ENCODE measurements at regions not wholly inside any gene's neighbourhood (a gene's known extent, or its start where the extent isn't known, plus 50 kb on each side); places are given as distances from the start of the nearest gene placed in this dataset.
"Not testable (repeated sequence)": the region's sequence is repeated elsewhere in the genome, so short reads cannot be mapped to it uniquely, and the experiment has no call there.

DNA sequence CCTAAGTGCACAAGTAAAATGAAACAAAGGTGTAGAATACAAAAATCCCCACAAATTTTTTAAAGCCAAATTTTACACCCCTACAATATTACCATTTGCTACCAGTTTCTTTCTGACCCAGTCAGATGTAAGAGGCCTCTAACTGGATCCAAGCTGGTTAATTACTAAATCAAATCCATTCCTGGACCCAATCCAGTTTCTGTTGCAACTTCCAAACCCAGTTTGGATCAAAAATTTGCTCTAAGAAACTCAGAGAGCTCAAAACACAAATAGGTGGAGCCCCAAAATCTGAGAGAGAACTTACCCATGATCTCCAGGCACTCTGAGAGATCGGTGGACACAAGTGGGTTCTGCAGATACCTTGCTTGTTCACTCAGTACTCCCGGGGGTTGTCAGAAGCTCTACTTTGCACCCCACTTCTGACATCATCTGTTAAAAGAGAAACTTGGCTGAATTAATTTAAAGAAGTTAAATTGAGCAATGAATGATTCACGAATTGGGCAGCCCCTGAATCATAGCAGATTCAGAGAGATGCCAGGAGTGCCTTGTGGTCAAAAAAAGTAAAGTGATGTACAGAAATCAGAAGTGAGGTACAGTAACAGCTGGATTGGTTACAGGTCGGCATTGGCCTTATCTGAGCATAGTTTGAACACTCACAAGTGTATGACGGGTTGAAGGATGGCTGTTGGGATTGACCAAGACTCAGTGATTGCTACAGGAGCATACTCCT, 448.0 kb downstream of the KCNT2 start:
- no peak for DNase-seq

DNA sequence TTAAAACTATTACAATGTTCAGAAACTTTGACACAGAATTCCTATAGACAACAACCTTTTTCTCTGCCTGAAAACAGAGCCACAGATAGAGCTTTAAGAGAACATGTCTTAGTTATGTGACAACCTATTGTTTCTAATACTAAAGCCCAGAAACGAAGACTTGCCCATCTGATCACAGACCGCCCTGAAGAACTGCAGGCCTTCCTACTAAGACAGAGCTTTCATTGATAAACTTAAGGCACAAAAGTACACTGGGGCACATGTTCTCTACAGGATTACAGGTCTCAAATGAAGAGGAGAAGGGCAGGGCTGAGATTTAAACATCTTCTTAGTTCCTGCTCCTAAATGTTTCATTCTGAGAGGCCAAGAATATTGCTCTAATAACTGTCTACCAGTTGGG, 452.7 kb downstream of the KCNT2 start:
- no peak for DNase-seq

DNA sequence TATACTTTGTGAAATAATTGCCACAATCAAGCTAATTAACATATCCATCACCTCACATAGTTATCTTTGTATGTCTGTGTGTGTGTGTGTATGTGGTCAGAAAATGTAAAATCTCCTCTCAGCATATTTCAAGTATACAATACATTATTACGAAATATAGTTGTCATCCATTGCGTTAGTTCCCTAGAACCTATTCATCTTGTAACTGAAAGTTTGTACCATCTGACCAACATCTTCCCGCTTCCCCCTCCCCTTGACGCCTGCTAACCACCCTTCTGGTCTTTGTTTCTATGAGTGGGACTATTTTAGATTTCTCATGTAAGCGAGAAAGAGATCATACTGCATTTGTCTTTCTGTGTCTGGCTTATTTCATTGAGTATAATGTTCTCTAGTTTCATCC, 455.3 kb downstream of the KCNT2 start:
- DNase-seq, result no peak

DNA sequence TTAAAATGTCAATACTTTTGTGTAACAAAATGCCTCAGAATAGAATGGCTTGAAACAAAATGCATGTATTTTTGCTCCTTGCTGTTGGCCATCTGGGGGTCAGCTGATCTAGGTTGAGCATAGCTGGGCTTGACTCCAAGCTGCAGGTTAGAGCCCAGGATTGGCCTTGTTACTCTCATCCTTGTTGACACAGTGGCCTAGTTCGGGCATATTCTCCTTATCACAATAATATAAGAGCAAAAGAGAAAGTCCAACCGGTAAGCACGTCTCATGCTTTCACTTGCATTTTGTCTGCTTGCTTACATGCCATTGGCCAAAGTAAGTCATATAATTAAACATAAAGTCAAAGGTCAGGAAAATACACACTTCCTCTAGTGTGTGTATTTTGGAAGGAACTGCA, 456.2 kb downstream of the KCNT2 start:
- no peak for DNase-seq

DNA sequence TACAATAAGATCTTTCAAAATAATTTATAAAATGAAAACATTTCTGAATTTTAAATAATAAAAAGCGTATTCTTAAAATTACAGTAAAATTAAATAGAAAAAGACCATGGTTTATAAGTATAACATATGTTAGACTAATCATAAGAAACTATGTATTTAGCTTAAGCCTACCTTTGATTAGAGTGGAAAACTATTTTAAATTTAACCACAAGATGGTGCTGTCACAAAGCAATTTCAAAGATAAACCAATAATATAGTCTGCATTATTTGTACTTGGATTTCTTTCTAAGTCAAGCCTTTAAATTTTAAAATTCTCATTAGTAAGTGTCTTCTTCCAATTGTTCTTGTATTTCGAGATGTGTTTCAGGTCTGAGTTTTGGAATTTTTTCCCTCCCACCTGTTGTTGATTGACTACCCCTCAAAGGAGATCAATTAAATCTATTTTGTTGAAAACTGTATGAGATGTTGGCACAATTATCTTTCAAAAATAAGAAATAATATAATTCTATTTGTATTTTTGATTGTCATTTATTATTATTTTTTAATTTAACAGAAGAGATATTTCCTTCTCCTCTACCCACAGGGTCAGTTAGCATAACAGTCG, 459.8 kb downstream of the KCNT2 start:
- peak; percentile 59 for DNase-seq

DNA sequence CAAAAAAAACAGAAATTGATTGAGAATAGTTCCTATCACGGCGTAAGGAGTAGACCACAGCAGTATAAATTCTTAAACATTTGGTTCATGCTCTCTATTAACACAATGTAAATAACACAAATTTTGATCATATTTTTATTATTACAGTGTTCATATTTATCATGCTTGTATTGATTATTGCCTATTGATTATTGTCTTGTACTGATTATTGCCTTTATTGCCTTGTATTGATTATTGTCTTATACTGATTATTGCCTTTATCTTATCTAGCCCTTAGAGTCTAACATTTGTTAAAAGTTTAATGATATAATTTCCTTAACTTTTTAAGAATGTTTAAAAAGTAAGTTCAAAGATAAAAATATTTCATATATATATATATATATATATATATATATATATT, 460.7 kb downstream of the KCNT2 start:
- no peak for DNase-seq

DNA sequence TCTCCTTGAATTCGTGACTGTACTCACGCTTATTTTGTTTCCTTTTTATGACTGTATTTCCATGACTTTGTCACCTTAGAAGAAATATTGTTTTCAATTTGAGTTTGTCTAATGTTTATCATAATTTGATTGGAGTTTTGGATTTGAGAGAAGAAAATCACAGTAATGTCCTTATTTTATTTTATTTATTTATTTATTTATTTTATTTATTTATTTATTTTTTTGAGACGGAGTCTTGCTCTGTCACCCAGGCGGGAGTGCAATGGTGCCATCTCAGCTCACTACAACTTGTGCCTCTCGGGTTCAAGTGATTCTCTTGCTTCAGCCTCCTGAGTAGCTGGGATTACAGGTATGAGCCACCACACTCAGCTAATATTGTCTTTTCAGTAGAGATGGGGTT, 463.1 kb downstream of the KCNT2 start:
- DNase-seq, result not testable (repeated sequence)

DNA sequence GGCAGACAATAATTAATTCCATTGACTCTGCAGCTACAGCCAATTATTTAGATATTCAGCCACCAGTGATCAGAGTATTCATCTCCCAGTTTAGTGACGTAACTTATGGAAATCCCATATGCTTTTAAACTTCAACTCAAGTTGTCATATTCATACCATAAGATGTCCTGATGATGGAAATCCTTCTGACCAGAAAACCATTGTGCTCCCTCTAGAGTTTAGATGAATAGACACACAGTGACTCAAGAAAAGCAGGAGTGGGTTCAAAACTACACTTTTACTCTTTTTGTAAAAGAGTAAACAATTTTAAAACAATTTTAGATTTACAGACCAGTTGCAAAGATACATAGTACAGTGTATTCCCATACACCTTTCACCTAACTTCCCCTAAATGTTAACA, 463.7 kb downstream of the KCNT2 start:
- DNase-seq, result no peak

DNA sequence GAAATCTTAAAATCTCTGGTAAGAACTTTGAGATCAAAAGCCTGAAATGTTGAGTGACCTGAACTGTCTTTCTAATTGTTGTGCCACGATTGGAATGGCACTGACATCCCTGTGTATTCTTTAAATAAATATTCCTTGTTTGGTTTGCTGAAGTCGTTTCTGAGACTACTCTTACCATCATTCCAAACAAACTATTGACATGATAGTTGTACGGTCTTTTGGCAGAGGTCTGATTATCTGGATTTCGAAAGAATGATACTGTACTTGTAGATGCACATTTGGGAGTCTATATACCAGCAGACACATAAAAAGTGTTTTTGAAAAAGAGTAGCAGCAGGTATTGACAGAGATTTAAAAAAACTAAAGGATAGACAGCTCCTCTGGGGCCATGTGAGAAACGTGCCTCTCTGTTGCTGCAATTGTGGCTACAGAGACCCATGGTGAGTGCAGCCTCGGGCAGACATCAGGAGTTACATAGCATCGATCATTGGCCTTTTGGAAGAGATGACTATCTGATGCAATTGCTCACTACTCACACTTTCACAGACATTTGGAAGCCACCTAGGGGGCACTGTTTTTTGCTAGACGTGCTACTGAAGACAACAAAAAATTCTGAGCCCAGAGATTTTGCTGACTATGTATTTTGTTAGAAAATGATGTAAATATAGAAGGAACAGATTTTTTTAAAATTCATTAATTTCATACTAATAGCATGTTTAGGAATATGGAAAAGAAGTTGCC, 464.5 kb downstream of the KCNT2 start:
- DNase-seq, result no peak

DNA sequence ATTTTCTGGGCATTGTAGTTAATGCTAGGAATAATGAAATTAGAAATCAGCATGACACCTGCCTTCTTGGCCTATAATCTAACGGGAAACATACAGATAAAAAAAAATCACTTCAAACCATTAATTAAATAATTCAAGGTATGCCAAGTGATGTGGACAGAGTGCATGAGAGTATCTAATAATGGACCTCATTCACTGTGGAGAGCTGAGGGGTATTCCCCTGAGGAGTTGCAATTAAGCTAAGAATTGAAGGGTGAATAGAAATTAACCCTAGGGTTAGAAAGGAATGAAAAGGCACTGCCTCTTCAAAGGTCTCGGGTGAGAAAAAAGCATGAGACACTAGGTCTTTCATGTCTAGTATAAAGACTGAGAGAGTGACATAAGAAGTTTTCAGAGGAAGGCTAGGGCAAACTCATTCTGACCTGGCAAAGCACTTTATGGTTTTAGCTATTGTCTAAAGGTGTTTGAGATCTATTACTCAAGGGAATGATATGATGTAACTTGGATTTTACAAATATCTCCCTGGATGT, 466.1 kb downstream of the KCNT2 start:
- DNase-seq, result no peak

DNA sequence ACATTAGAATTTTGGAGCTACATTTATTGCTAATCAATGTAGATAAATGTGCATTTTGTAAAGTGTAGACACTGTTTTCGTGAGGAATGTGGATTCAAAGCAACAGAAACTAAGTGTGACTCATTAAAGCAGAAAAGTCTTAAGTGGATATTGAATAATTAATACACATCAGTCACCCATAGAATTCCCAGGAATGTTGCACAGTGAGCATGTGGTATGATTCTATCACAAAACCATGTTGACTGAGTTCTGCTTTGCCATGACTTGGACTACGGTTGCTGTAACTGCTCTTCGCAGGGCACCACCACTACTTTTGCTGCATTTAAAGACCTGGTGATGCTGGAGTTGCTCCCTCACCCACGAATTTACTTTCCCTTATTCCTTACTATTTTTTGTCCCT, 471.8 kb downstream of the KCNT2 start:
- DNase-seq, result no peak

DNA sequence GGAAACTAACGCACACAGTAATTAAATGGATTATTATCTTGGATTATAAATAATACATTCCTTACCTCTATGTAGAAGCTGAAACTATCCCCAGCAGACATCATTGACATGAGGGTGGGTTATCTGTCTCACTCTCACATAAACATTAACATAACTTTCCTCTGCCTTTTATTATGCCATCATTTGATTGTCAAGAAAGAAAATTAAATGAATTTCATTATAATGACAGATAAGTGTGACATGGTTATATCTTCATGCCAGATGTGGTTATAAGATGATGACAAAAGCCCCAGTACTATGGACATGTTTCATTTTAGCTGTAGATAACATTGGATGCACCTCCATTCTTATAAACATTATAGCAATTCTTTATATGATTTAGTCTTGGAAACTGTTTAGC, 476.5 kb downstream of the KCNT2 start:
- no peak for DNase-seq

DNA sequence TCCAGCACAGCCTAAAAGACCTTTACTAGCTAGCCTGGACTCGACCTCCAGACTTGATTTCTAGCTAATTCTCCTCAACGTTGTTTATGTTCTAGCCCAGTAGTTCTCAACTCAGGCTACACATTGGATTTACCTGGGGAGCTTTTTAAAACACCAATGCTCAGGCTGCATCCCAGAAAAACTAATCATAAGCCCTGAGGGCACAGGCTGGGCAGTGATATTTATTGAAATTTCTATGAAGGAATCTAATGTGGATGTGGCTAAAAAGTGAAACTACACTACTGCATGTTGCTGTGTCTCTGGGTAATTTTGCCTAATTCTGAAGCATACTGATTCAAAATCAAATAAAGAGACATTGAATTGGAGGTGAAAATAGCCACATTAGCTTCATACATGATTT, 479.4 kb downstream of the KCNT2 start:
- DNase-seq, result no peak

DNA sequence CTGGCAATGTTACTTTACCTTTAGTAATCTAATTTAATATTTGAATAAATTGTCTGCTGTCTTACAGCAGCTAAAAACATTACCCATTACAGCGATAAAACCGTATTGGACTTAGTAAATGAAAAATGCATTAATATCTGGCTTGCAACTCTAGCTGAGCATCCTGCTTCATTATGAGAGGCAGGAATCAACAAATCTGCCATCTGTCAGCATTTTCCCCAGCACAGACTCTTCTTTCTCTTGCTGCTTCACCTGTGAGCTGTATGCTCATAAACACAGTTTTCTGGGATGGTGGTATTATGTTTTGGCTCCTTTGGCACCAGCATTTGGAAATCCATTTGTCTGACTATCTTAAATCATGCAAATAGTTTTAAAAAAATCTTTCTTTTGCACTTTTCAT, 487.1 kb downstream of the KCNT2 start:
- DNase-seq, result no peak

DNA sequence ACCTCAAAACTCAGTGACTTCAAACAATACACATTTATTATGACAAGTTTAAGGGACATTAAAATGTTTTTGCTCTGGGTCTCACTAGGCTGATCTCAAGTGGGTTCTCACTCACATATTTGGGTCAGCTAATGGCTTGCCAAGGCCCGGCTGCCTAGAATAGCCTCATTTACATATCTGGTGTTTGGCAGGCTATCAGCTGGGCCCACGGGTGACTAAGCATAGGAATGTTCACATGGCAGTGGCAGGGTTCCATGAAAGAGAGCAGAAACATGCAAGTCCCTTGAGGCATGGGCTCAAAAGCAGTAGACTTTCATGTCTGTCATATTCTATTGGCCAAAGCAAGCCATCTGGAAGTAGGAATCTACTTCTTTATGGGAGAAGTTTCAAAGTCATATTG, 492.6 kb downstream of the KCNT2 start:
- DNase-seq, result no peak

DNA sequence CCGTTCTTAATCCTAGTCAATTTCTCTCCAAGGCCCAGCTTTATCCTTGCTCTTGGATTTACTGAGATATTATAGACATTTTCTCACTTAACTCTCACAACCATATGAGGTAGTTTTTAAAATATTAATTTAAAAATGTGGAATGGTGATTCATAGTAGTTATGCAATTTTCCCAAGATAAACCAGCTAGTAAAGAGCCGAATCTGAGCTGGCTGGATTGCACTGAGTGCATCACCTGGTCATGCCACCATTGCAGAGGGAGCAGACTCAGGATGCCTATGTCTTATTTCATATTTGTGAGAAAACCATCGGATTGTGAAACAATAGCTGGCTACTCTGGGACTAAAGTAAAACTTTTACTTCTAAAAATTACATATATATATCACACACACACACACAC, 494.0 kb downstream of the KCNT2 start:
- DNase-seq, result no peak

DNA sequence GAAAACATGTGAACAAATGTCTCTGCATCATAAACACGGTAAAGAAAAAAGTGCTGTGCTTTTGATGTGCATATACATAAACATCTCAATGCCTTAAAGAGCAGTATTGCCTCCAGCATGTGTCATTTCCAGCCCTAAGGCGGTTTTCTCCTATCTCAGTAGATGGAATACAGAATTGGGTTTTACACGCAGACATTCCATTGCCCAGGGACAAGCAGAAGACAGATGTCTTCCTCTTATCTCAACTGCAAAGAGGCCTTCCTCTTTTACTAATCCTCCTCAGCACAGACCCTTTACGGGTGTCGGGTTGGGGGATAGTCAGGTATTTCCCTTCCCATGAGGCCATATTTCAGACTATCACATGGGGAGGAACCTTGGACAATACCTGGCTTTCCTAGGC, 499.2 kb downstream of the KCNT2 start:
- DNase-seq, result not testable (repeated sequence)

DNA sequence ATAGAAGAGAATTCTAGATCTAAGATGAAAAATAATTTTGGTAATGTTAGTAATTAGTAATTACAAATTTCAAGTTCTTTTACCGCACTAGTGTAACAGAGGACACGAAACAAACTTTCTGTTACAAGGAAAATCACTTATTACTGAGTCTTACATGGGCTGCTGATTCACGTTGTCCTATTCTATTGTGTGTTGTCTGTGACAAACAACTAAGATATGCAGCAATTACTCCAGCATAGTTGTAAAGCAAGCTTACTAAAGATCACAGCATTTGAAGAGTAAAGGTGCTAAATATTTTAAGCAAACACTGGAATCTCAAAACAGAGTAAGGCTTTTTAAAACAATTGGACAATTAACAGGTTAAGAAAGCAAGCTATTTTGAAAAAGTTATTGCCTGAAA, 502.3 kb downstream of the KCNT2 start:
- no peak for DNase-seq

DNA sequence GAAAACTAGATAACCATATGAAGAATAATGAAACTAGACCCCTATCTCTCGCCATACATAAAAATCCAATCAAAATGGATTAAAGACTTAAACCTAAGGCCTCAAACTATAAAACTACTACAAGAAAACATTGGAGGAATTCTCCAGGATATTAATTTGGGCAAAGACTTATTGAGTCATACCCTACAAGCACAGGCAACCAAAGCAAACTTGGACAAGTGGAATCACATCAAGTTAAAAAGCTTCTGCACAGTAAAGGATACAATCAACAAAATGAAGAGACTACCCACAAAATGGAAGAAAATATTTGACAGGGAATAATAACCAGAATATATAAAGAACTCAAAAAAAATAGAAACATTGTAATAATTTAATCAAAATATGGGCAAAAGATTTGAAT, 505.4 kb downstream of the KCNT2 start:
- no peak for DNase-seq

DNA sequence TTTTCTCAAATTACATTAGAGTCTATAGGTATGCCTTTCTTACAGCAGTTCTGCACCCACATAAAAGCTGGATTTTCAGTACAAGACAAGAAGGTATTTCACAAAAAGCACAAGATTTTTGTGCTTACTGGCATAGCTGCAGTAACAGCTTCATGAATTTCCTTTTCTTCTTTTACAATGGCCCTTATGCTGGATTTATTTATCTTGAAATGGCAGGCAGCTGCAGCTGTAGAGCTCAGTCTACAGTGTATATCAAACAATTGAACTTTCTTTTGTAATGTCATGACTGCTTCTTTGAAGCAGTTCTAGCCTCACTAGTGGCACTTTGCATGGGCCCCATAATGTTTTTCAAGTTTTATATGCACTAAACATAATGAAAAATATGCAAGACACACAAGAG, 510.2 kb downstream of the KCNT2 start:
- no peak for DNase-seq

DNA sequence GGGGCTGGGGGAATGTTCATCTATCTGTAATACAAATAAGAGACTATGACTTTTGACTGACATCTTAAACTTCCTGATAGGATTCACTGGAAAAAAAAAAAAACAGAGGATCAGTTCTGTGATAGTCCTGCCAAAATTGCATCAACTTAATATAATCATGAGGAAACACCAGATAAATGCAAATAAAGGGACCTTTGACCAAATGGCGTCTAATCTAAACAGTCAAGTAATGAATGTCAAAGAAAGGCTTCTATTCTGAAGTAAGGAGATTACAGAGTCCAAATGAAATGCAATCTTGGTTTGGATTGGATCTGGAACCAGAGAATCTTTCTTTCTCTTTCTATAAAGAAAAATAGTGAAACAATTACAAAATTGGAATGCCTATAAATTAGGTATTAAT, 513.4 kb downstream of the KCNT2 start:
- no peak for DNase-seq

DNA sequence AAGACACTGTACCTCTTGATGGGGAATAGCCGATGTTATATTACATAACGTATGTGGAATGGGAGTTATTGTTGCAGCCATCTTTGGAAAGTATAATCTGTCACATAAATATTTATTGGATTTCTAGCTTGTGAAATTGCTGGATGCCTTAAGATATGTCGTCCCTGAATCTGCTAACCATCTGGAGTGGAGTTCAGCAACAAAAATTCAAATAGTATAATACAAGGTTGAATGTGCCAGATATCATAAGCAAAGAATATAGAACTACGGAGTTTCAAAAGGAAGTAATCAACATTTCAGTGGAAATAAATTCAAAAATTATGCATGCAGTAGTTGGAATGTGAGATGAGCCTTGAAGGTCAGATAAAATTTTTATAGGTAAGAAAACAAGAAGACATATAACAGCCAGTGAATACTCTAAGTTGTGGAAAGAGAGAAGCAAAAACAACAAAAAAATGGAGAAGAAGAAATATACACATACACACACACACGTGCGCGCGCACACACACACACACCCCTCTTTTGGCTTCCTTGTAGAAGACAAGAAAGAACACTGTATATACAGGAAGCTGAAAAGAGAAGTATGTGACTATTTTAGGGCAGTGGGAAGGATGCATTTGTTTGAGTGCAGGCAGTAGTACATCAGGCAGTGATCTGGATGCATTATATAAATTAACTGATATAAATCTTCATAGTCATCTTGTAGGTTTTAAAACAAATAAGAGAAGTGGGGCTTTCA, 516.7 kb downstream of the KCNT2 start:
- DNase-seq, result no peak

DNA sequence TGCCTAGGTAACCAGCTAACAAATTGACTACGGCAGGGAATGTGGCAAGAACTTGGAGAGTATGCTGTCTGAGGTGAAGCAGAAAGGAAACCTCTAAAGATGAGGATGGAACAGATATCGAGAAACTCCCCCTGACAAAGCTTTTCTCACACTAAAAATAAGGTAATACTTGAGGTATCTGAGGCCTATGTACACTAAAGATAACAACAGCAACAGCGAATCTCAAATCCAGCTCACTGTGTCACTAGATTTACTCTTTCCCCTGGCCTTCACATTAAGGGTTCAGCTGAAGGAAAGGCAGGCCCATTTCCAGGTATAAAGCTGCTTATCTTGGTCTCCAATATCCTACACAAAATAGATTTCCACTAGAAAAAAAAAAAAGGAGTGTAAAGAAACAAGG, 518.0 kb downstream of the KCNT2 start:
- no peak for DNase-seq

Measured in hematopoietic multipotent progenitor cell treated with erythropoietin and hydrocortisone succinate and interleukin-3 and kit ligand, for 8 days (in vitro differentiated cells).